K562 (cell line): ENCODE measurements at regions not wholly inside any gene's neighbourhood (a gene's known extent, or its start where the extent isn't known, plus 50 kb on each side); places are given as distances from the start of the nearest gene placed in this dataset.

Experiments used
- ATAC-seq: fragments of 200-7000 bp; cut with Tn5 transposase; 3 replicates; pipeline ENCODE4 v1.9.1; 2020; ENCODE audit warnings: moderate library complexity
- BruUV-seq: library from RNA; stranded (reverse); fragments of 400-500 nt; replicated peaks from 2 replicates; lab custom pipeline; 2021; lab: Mats Ljungman, UMichigan
- CTCF ChIA-PET: fragments of 300-600 bp; formaldehyde crosslinking; extraction: SDS; loops from one replicate; lab custom pipeline; 2021; ENCODE audit warnings: low intra/inter-chr PET ratio; lab: Yijun Ruan, JAX
- POLR2A ChIA-PET: fragments of 300-600, 350-650 bp; sonication (Branson Sonifier 250); formaldehyde crosslinking; extraction: SDS; loops from one replicate; lab custom pipeline; 2021; ENCODE audit warnings: antibody characterized with exemption, inconsistent platforms; lab: Yijun Ruan, JAX
- DNase-seq, 4 experiments: peaks; one replicate each; pipeline versions ENCODE4 v3.0.0 to v3.0.0-alpha.2; 2011 to 2018; ENCODE audit warnings: low spot score in 3 of 4, mixed read lengths in 3 of 4; ENCODE audit errors: extremely low read depth in 1 of 4
- FAIRE-seq: peaks from 2 replicates; lab custom pipeline; 2011; peaks lifted over from hg19 to GRCh38; lab: Jason Lieb, UNC
- H2AFZ ChIP-seq: 2 replicates; pipeline ENCODE4 v1.6.0; 2011; ENCODE audit warnings: low read depth, low read length, control low read depth, inconsistent platforms
- H3K27ac ChIP-seq: fragments of 200-600 bp; 3 replicates; pipeline ENCODE4 v1.8.0; 2011; ENCODE audit warnings: low read depth, mild to moderate bottlenecking, control low read depth, inconsistent platforms, low read length, moderate library complexity, mixed read lengths; ENCODE audit errors: extremely low read depth
- H3K27me3 ChIP-seq, 2 experiments: fragments of 300-600 bp in 1 of 2; 2 replicates in 1 of 2; 3 replicates in 1 of 2; pipeline versions ENCODE4 v1.6.0 to v1.8.0; 2011; ENCODE audit warnings: inconsistent platforms in 2 of 2, low read length in 2 of 2, mild to moderate bottlenecking in 1 of 2, mixed read lengths in 1 of 2, moderate library complexity in 1 of 2; ENCODE audit not compliant: control insufficient read depth in 2 of 2, insufficient read depth in 2 of 2
- H3K36me3 ChIP-seq: fragments of 300-600 bp; 3 replicates; pipeline ENCODE4 v1.8.0; 2011; ENCODE audit warnings: mild to moderate bottlenecking, low read length, inconsistent platforms; ENCODE audit not compliant: control insufficient read depth, insufficient read depth
- H3K4me1 ChIP-seq, 2 experiments: fragments of 200-600 bp in 1 of 2; replicated peaks in 1 of 2; 2 replicates in 1 of 2; 3 replicates in 1 of 2; pipeline versions ENCODE4 v1.5.1 to v1.8.0; 2011; ENCODE audit warnings: inconsistent platforms in 2 of 2, low read length in 2 of 2, mild to moderate bottlenecking in 1 of 2, mixed read lengths in 1 of 2, moderate library complexity in 1 of 2; ENCODE audit not compliant: control insufficient read depth in 2 of 2, insufficient read depth in 2 of 2
- H3K4me2 ChIP-seq: 2 replicates; pipeline ENCODE4 v1.6.1; 2011; ENCODE audit warnings: low read length, control low read depth, inconsistent platforms, mixed read lengths; ENCODE audit not compliant: insufficient read depth
- H3K4me3 ChIP-seq: fragments of 200-600 bp; sonication (generic), shearing (Covaris generic); 2 replicates; pipeline ENCODE4 v1.5.1; 2016; ENCODE audit warnings: control low read depth, inconsistent platforms
- H3K79me2 ChIP-seq: fragments of 200-600 bp; 3 replicates; pipeline ENCODE4 v1.8.0; 2011; ENCODE audit warnings: low read length, inconsistent platforms; ENCODE audit not compliant: control insufficient read depth, insufficient read depth
- H3K9ac ChIP-seq, 2 experiments: 2 replicates each; pipeline versions ENCODE4 v1.6.0 to v1.6.1; 2011; ENCODE audit warnings: low read depth in 2 of 2, low read length in 2 of 2, control low read depth in 1 of 2, inconsistent platforms in 1 of 2, mild to moderate bottlenecking in 1 of 2, mixed read lengths in 1 of 2; ENCODE audit not compliant: insufficient read depth in 1 of 2
- H3K9me1 ChIP-seq: one replicate; pipeline ENCODE4 v1.6.0; 2011; ENCODE audit warnings: inconsistent platforms, mild to moderate bottlenecking, low read length, moderate library complexity; ENCODE audit not compliant: control insufficient read depth, insufficient read depth
- H3K9me3 ChIP-seq: replicated peaks from 2 replicates; pipeline ENCODE4 v1.5.1; 2011; ENCODE audit warnings: low read depth, low read length, inconsistent platforms; ENCODE audit not compliant: control insufficient read depth, insufficient read depth
- H4K20me1 ChIP-seq: replicated peaks from 2 replicates; pipeline ENCODE4 v1.6.1; 2011; ENCODE audit warnings: low read length, inconsistent platforms, mixed read lengths; ENCODE audit not compliant: control insufficient read depth, insufficient read depth
- ARID3B ChIP-seq: fragments of 250-450 bp; sonication (Bioruptor Pico); IDR thresholded peaks from 2 replicates; pipeline ENCODE4 v1.4.0; 2020; ENCODE audit warnings: borderline replicate concordance
- CBFA2T3 ChIP-seq: fragments of 450-650 bp; IDR thresholded peaks from 2 replicates; pipeline ENCODE4 v1.6.1; 2017
- CBX2 ChIP-seq: fragments of 200-600 bp; sonication (generic); IDR thresholded peaks from one replicate; pipeline ENCODE4 v1.6.1; 2012; ENCODE audit warnings: mild to moderate bottlenecking, low read length, inconsistent platforms; ENCODE audit not compliant: insufficient read depth, poor library complexity, severe bottlenecking
- CCNT2 ChIP-seq: IDR thresholded peaks from 2 replicates; pipeline ENCODE4 v1.6.1; 2011; ENCODE audit warnings: borderline replicate concordance, low read depth, mild to moderate bottlenecking, moderate library complexity, mixed read lengths, low read length; ENCODE audit not compliant: insufficient read length; ENCODE audit errors: extremely low read depth
- NCOR1 ChIP-seq: fragments of 450-650 bp; IDR thresholded peaks from 2 replicates; pipeline ENCODE4 v1.6.1; 2016; ENCODE audit warnings: mild to moderate bottlenecking, moderate library complexity
- PCBP1 ChIP-seq: fragments of 200-400 bp; formaldehyde crosslinking; IDR thresholded peaks from 2 replicates; pipeline ENCODE4 v1.6.1; 2018; ENCODE audit warnings: mild to moderate bottlenecking, low read depth, low read length; ENCODE audit not compliant: poor library complexity, severe bottlenecking
- POLR2AphosphoS2 ChIP-seq: IDR thresholded peaks from 2 replicates; pipeline ENCODE4 v1.6.1; 2012; ENCODE audit warnings: low read length, improper control_type of control experiment
- ZNF354B ChIP-seq: fragments of 250-450 bp; sonication (Bioruptor Pico); IDR thresholded peaks from 2 replicates; pipeline ENCODE4 v1.4.0; 2020
- in situ Hi-C: fragments of 300-500 bp; cut with MboI; formaldehyde crosslinking; loops from 4 replicates; pipeline ENCODE4 v1.15.0; 2018; ENCODE audit warnings: inconsistent platforms, mixed read lengths
- intact Hi-C: fragments of 100-400 bp; cut with micrococcal nuclease; formaldehyde crosslinking; loops from 2 replicates; pipeline ENCODE4 v1.14.2; 2022

- TF ChIP-seq POLR2AphosphoS2, result no peak
- TF ChIP-seq CBFA2T3, result peak; percentile 28
- TF ChIP-seq CBX2, result no peak
- TF ChIP-seq ZNF354B (CRISPR knock-in tag), result no peak
- no peak for TF ChIP-seq PCBP1
- no peak for TF ChIP-seq NCOR1
- TF ChIP-seq CCNT2, result no peak
- no peak for TF ChIP-seq ARID3B (CRISPR knock-in tag)
- TF ChIP-seq, all 486 proteins: peak for 1
- ChIA-PET CTCF (no interaction called here), POLR2A (no interaction called here)
- no peak for DNase-seq
- H3K4me3 ChIP-seq, result no peak overlapping the region
- intact Hi-C loops (loop anchor here (10.0 kb wide), 1 partner anchor 146 kb away; no protein-coding TSS in a partner anchor), in situ Hi-C loops (no loop called here)
- no peak overlapping the region for H2AFZ ChIP-seq
- H3K36me3 ChIP-seq, result no peaks in the 10 kb centered on the region
- no peaks in the 10 kb centered on the region for H3K9me3 ChIP-seq
- H3K27me3 ChIP-seq, result peaks cover 0 to 15% of the 10 kb centered on the region in 2 experiments; a peak in 1 of 5 replicates
- H3K4me2 ChIP-seq, result no peak overlapping the region
- H3K9me1 ChIP-seq, result no peaks in the 10 kb centered on the region
- no peak overlapping the region for H3K9ac ChIP-seq
- H3K79me2 ChIP-seq, result no peaks in the 10 kb centered on the region
- no peaks in the 10 kb centered on the region for H4K20me1 ChIP-seq
- H3K4me1 ChIP-seq, result no peaks in the 10 kb centered on the region; a peak in 1 of 5 replicates
- no peak for FAIRE-seq
- ATAC-seq, result no peak
- H3K27ac ChIP-seq, result no peak overlapping the region
- no TSS peak for BruUV-seq
Observed at GRCh38 chr9:84169240-84169639, 171.3 kb downstream of the SLC28A3 start.
